Neuronal stem cell (in vitro differentiated cells): ENCODE measurements at regions not wholly inside any gene's neighbourhood (a gene's known extent, or its start where the extent isn't known, plus 50 kb on each side); places are given as distances from the start of the nearest gene placed in this dataset.

ENCODE experiments used
- DNase-seq: peaks from one replicate; pipeline ENCODE4 v3.0.0-alpha.2; 2013; ENCODE audit warnings: low spot score
- H2AFZ ChIP-seq: one replicate; pipeline ENCODE4 v1.6.1; 2013; ENCODE audit warnings: mild to moderate bottlenecking, low read length, inconsistent platforms
- H2AK5ac ChIP-seq: 2 replicates; pipeline ENCODE4 v1.6.1; 2013; ENCODE audit warnings: low read depth, mild to moderate bottlenecking, inconsistent platforms, low read length, moderate library complexity, mixed read lengths
- H2BK120ac ChIP-seq: 2 replicates; pipeline ENCODE4 v1.6.1; 2013; ENCODE audit warnings: low read depth, mild to moderate bottlenecking, inconsistent platforms, low read length, moderate library complexity, mixed read lengths
- H2BK12ac ChIP-seq: one replicate; pipeline ENCODE4 v1.6.1; 2013; ENCODE audit warnings: low read length, inconsistent platforms
- H2BK15ac ChIP-seq: 2 replicates; pipeline ENCODE4 v1.6.1; 2013; ENCODE audit warnings: mild to moderate bottlenecking, low read length, inconsistent platforms, mixed read lengths
- H2BK5ac ChIP-seq: one replicate; pipeline ENCODE4 v1.6.1; 2013; ENCODE audit warnings: inconsistent platforms, mild to moderate bottlenecking, low read length, moderate library complexity
- H3K14ac ChIP-seq: one replicate; pipeline ENCODE4 v1.6.1; 2013; ENCODE audit warnings: low read length, inconsistent platforms
- H3K18ac ChIP-seq: 2 replicates; pipeline ENCODE4 v1.6.1; 2013; ENCODE audit warnings: low read length, inconsistent platforms
- H3K23ac ChIP-seq: 2 replicates; pipeline ENCODE4 v1.6.1; 2013; ENCODE audit warnings: low read depth, mild to moderate bottlenecking, mixed read lengths, low read length, inconsistent platforms; ENCODE audit not compliant: poor library complexity
- H3K27ac ChIP-seq: replicated peaks from 3 replicates; pipeline ENCODE4 v1.5.1; 2013; ENCODE audit warnings: low read length, inconsistent platforms
- H3K27me3 ChIP-seq, 3 experiments: 2 replicates each; pipeline ENCODE4 v1.6.1; 2013; ENCODE audit warnings: low read length in 3 of 3, mild to moderate bottlenecking in 2 of 3, inconsistent platforms in 1 of 3, low read depth in 1 of 3, mixed read lengths in 1 of 3, moderate library complexity in 1 of 3; ENCODE audit not compliant: control insufficient read depth in 3 of 3, insufficient read depth in 3 of 3
- H3K36me3 ChIP-seq, 2 donors: replicated peaks in 1 of 2; 2 replicates each; pipeline ENCODE4 v1.6.1; 2013; ENCODE audit warnings: low read length in 2 of 2; ENCODE audit not compliant: control insufficient read depth in 2 of 2, insufficient read depth in 2 of 2
- H3K4ac ChIP-seq: 2 replicates; pipeline ENCODE4 v1.6.1; 2013; ENCODE audit warnings: inconsistent platforms, mild to moderate bottlenecking, low read length, moderate library complexity
- H3K4me1 ChIP-seq, 2 donors: 1 replicate in 1 of 2; 2 replicates in 1 of 2; pipeline ENCODE4 v1.6.1; 2013; ENCODE audit warnings: low read length in 2 of 2, low read depth in 1 of 2; ENCODE audit not compliant: control insufficient read depth in 2 of 2, insufficient read depth in 1 of 2
- H3K4me2 ChIP-seq: one replicate; pipeline ENCODE4 v1.6.1; 2013; ENCODE audit warnings: mild to moderate bottlenecking, low read length, inconsistent platforms; ENCODE audit not compliant: insufficient read depth, poor library complexity, severe bottlenecking
- H3K4me3 ChIP-seq, 2 donors: 2 replicates each; pipeline ENCODE4 v1.5.1; 2013; ENCODE audit warnings: low read length in 2 of 2, mild to moderate bottlenecking in 2 of 2, inconsistent platforms in 1 of 2, moderate library complexity in 1 of 2
- H3K79me1 ChIP-seq: one replicate; pipeline ENCODE4 v1.6.1; 2013; ENCODE audit warnings: low read depth, mild to moderate bottlenecking, inconsistent platforms, low read length, moderate library complexity
- H3K9ac ChIP-seq: one replicate; pipeline ENCODE4 v1.6.1; 2013; ENCODE audit warnings: mild to moderate bottlenecking, low read depth, low read length, inconsistent platforms; ENCODE audit not compliant: poor library complexity
- H3K9me3 ChIP-seq, 2 donors: replicated peaks in 1 of 2; 2 replicates each; pipeline versions ENCODE3 to v1.6.1; 2013; ENCODE audit warnings: low read length in 2 of 2, mild to moderate bottlenecking in 2 of 2, inconsistent platforms in 1 of 2, low read depth in 1 of 2, mixed read lengths in 1 of 2, moderate library complexity in 1 of 2; ENCODE audit not compliant: control insufficient read depth in 2 of 2, insufficient read depth in 1 of 2
- H4K8ac ChIP-seq: one replicate; pipeline ENCODE4 v1.6.1; 2013; ENCODE audit warnings: low read depth, mild to moderate bottlenecking, inconsistent platforms, low read length, moderate library complexity
- H4K91ac ChIP-seq: one replicate; pipeline ENCODE4 v1.6.1; 2013; ENCODE audit warnings: low read length, low read depth, mild to moderate bottlenecking, inconsistent platforms; ENCODE audit not compliant: poor library complexity
- WGBS, 2 donors: extraction: QIAGEN DNeasy Blood & Tissue Kit; methylation state at CpG; one replicate each; pipeline ENCODE4 v1.1.7; 2013; ENCODE audit warnings: missing lambda C conversion rate in 2 of 2, mixed read lengths in 1 of 2; ENCODE audit not compliant: insufficient read length in 2 of 2, insufficient replicate concordance in 1 of 2; ENCODE audit errors: extremely low coverage in 2 of 2; 5-methylcytosine and 5-hydroxymethylcytosine counted together

DNA sequence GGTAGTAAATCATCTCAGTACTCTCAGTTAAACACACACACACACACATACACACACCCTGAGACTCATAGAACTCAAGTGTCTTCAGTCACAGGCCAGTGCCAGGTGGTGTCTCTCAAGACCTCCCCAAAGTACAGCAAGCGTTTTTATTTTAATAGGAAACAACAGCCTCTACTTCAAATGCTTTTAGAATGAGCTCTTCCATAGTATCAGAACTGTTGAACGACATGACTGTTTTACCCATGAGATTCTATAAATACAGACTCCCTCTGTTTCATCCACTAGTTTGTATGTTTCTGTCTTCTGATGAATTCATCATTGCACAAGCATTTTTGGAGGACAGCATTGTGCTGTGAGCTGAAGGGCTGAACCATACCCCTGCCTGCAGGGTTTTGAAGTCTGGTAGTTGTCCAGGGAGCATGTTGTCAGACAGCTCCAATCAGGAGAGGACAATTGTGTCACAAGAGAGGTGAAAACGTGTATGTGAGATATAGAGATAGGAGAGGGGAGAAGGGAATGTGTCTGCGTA is 201.0 kb upstream of the BCL6 start:
- WGBS, 2 donors = 100% methylated on average over 1 to 2 of the region's 4 CpGs
- no peaks in the 10 kb centered on the region for H3K79me1 ChIP-seq
- no peak overlapping the region for H2AK5ac ChIP-seq
- H4K8ac ChIP-seq = no peak overlapping the region
- no peak overlapping the region for H3K4ac ChIP-seq
- no peak overlapping the region for H2BK5ac ChIP-seq
- DNase-seq = no peak
- H3K4me1 ChIP-seq = peaks cover 0 to 2% of the 10 kb centered on the region in 2 donors
- no peak overlapping the region for H2BK15ac ChIP-seq
- no peak overlapping the region for H3K18ac ChIP-seq
- no peak overlapping the region for H3K9ac ChIP-seq
- H3K27ac ChIP-seq = no peak overlapping the region
- H2AFZ ChIP-seq = no peak overlapping the region
- no peak overlapping the region for H3K4me2 ChIP-seq
- H2BK12ac ChIP-seq = no peak overlapping the region
- H3K23ac ChIP-seq = no peak overlapping the region
- H3K4me3 ChIP-seq = no peak overlapping the region
- no peak overlapping the region for H2BK120ac ChIP-seq
- peaks cover 0 to 3% (median 0%) of the 10 kb centered on the region in 3 experiments for H3K27me3 ChIP-seq
- no peak overlapping the region for H4K91ac ChIP-seq
- H3K14ac ChIP-seq = no peak overlapping the region
- H3K9me3 ChIP-seq = no peaks in the 10 kb centered on the region
- H3K36me3 ChIP-seq = no peaks in the 10 kb centered on the region

DNA sequence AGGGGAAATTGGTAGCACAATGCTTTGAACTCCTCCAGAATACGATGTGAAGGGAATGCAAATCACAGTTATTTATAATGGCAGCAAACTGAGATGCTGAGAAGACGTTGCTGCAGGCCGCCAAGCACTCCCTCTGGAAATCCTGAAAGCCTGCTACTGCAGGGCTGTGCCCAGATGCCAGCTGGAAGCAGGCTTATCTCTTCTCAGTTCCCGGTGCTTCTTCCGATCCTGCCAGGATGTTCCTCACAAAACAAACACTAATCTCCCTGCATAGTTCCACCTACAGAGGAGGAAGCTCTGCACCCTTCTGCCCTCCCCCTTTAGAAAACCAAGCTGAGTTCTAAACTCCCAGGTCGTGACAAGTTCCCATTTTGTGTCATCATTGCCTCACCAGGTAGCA is 201.7 kb upstream of the BCL6 start:
- H4K8ac ChIP-seq = no peak overlapping the region
- DNase-seq = no peak

DNA sequence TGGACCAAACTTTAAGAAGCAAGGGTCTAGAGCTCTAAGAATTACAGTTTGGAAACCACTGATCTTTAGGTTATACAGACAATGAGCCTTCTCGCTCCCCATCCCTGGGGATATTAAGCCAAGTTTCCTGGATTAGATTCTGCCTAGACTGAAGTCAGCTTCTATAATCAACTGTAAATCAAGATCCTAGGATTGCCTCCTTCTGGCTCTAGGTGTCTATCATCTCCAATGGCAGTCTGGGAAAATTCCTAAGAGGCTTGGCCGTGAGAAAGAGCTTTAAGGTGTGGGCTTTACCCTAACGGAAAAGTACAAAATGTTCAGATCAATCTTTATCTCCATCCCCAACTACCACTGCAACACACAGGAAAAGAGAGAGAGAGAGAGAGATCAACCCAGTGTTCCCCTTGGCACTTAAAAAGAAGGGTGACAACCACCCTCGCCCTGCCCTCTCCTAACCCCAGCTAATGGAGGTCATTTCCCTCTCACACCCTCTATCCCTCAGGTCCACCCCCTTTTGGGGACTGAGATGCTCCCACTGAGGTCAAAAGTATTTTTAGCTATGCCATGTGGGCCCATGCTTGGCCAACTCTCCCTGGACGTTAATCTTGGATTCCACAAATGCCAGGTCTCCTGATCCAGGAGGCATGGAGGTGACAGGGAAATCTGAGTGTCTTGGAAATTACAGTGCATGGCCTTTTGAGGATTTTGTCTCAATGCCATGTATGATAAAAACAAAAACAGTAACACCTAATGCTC is 202.8 kb upstream of the BCL6 start:
- Histone ChIP-seq H4K8ac (no peak overlapping the region), H2AFZ (no peak overlapping the region), H3K9me3 (no peaks in the 10 kb centered on the region), H3K4me1 (peaks cover 0 to 2% of the 10 kb centered on the region in 2 donors), H3K14ac (no peak overlapping the region), H2BK5ac (no peak overlapping the region), H3K18ac (no peak overlapping the region), H3K4me2 (no peak overlapping the region), H3K27ac (no peak overlapping the region), H3K4me3 (no peak overlapping the region), H2BK120ac (no peak overlapping the region), H3K27me3 (no peaks in the 10 kb centered on the region), H3K36me3 (no peaks in the 10 kb centered on the region), H2AK5ac (no peak overlapping the region), H4K91ac (no peak overlapping the region), H2BK12ac (no peak overlapping the region), H3K4ac (no peak overlapping the region), H3K9ac (no peak overlapping the region), H3K23ac (no peak overlapping the region), H3K79me1 (no peaks in the 10 kb centered on the region), H2BK15ac (no peak overlapping the region)
- no CpG with 5 or more reads among the region's 5 CpGs for WGBS, 2 donors
- DNase-seq = no peak

More for the DNA sequence above, 201.7 kb upstream of the BCL6 start:
- Histone ChIP-seq H3K27ac (no peak overlapping the region), H3K4me2 (no peak overlapping the region), H3K4me3 (no peak overlapping the region), H3K23ac (no peak overlapping the region), H2BK12ac (no peak overlapping the region), H2AFZ (no peak overlapping the region), H3K4ac (no peak overlapping the region), H3K36me3 (no peaks in the 10 kb centered on the region), H3K9ac (no peak overlapping the region), H4K91ac (no peak overlapping the region), H3K18ac (no peak overlapping the region), H3K27me3 (peaks cover 0 to 3% (median 0%) of the 10 kb centered on the region in 3 experiments), H2BK120ac (no peak overlapping the region), H3K4me1 (peaks cover 0 to 2% of the 10 kb centered on the region in 2 donors), H2AK5ac (no peak overlapping the region), H2BK15ac (no peak overlapping the region), H3K79me1 (no peaks in the 10 kb centered on the region), H3K9me3 (no peaks in the 10 kb centered on the region), H2BK5ac (no peak overlapping the region), H3K14ac (no peak overlapping the region)
- WGBS, 2 donors = no CpG with 5 or more reads among the region's 6 CpGs

DNA sequence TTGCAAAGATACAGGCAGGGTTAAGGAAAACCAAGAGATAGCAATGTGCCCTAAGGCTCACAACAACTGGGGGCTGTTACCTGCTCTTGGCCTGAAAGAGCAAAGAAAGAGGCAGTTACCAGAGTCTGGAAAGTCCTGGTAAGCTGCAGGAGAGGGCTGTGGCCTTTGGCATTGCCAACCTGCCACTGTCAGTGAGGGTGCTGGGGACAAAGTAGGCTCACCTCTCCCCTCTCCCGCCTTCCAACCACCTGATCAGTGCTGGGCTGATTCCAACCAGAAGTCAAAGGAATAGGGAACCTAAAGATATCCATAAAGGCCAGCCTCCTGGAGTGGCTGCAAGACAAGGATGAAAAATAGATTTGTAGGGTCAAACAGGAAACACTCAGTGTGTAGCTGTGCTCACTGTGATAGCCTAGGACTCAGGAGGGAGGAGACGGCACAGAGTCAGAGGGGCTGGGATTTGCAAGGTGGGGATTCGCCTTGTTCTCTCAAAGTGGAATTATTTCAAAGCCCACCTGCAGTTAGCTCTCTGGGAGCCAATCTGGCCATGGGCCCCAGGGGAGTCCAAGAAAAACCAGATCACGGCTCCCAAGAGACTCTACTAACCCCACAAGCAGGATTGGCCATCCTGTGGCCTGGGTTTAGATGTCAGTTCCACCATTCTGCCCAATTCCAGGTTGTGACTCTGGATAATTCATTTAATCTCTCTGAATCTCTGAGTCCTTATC is 204.0 kb upstream of the BCL6 start:
- Histone ChIP-seq H3K4me2 (no peak overlapping the region), H3K4me1 (peaks cover 0 to 1% of the 10 kb centered on the region in 2 donors), H3K9me3 (no peaks in the 10 kb centered on the region), H3K27ac (no peak overlapping the region), H3K4ac (no peak overlapping the region), H2BK5ac (no peak overlapping the region), H2BK15ac (no peak overlapping the region), H2BK12ac (no peak overlapping the region), H3K79me1 (no peaks in the 10 kb centered on the region), H4K91ac (no peak overlapping the region), H3K4me3 (no peak overlapping the region), H3K36me3 (no peaks in the 10 kb centered on the region), H3K23ac (no peak overlapping the region), H2AK5ac (no peak overlapping the region), H2AFZ (no peak overlapping the region), H4K8ac (no peak overlapping the region), H3K9ac (no peak overlapping the region), H3K18ac (no peak overlapping the region), H3K27me3 (no peaks in the 10 kb centered on the region), H2BK120ac (no peak overlapping the region), H3K14ac (no peak overlapping the region)
- no CpG with 5 or more reads among the region's 4 CpGs for WGBS, 2 donors
- DNase-seq = no peak
